DOHH2 (cell line): ENCODE measurements at regions not wholly inside any gene's neighbourhood (a gene's known extent, or its start where the extent isn't known, plus 50 kb on each side); places are given as distances from the start of the nearest gene placed in this dataset.

Experiments
- H3F3A ChIP-seq: fragments of 200-600 bp; sonication (generic), shearing (Covaris generic); 2 replicates; pipeline ENCODE4 v1.6.0; 2016; ENCODE audit warnings: antibody characterized with exemption, mild to moderate bottlenecking; ENCODE audit not compliant: control insufficient read depth, insufficient read depth
- H3K27ac ChIP-seq: fragments of 200-600 bp; sonication (generic); 2 replicates; pipeline ENCODE4 v1.5.1; 2014; ENCODE audit warnings: low read depth, mild to moderate bottlenecking, low read length, moderate library complexity
- H3K27me3 ChIP-seq: fragments of 200-600 bp; sonication (generic); 2 replicates; pipeline ENCODE4 v1.6.1; 2014; ENCODE audit warnings: mild to moderate bottlenecking, low read length, mixed read lengths; ENCODE audit not compliant: control insufficient read depth
- H3K36me3 ChIP-seq: fragments of 200-600 bp; sonication (generic); 2 replicates; pipeline ENCODE4 v1.6.1; 2014; ENCODE audit warnings: mild to moderate bottlenecking, low read length, moderate library complexity, mixed read lengths; ENCODE audit not compliant: control insufficient read depth
- H3K4me1 ChIP-seq: fragments of 200-600 bp; sonication (generic); 2 replicates; pipeline ENCODE4 v1.6.1; 2014; ENCODE audit warnings: mild to moderate bottlenecking, low read length, mixed read lengths; ENCODE audit not compliant: control insufficient read depth
- H3K4me2 ChIP-seq: fragments of 200-600 bp; sonication (generic); 2 replicates; pipeline ENCODE4 v1.6.0; 2014; ENCODE audit warnings: mild to moderate bottlenecking, low read length, moderate library complexity
- H3K4me3 ChIP-seq: fragments of 200-600 bp; sonication (generic); 2 replicates; pipeline ENCODE4 v1.5.1; 2014; ENCODE audit warnings: mild to moderate bottlenecking, low read length, mixed read lengths
- H3K79me2 ChIP-seq: fragments of 200-600 bp; sonication (generic); 2 replicates; pipeline ENCODE4 v1.6.1; 2014; ENCODE audit warnings: mild to moderate bottlenecking, low read length, mixed read lengths; ENCODE audit not compliant: control insufficient read depth
- H3K9me2 ChIP-seq: fragments of 200-600 bp; sonication (generic); replicated peaks from 2 replicates; pipeline ENCODE4 v1.6.1; 2014; ENCODE audit warnings: mild to moderate bottlenecking, low read length, mixed read lengths; ENCODE audit not compliant: control insufficient read depth
- H3K9me3 ChIP-seq: fragments of 200-600 bp; sonication (generic); 2 replicates; pipeline ENCODE4 v1.6.1; 2014; ENCODE audit warnings: antibody characterized with exemption, low read length, mixed read lengths; ENCODE audit not compliant: control insufficient read depth, insufficient read depth
- H4K20me1 ChIP-seq: fragments of 200-600 bp; sonication (generic); 2 replicates; pipeline ENCODE4 v1.6.0; 2014; ENCODE audit warnings: low read depth, mild to moderate bottlenecking, antibody characterized with exemption, low read length, moderate library complexity; ENCODE audit not compliant: control insufficient read depth, insufficient read depth
- EZH2phosphoT487 ChIP-seq: fragments of 200-600 bp; sonication (generic); IDR thresholded peaks from 2 replicates; pipeline ENCODE4 v1.6.1; 2017; ENCODE audit warnings: borderline replicate concordance, mild to moderate bottlenecking, antibody characterized with exemption, low read length, moderate library complexity, mixed read lengths
- TF ChIP-seq, protein P1 (sequence below): fragments of 200-600 bp; sonication (generic); IDR thresholded peaks from one replicate; pipeline ENCODE4 v1.5.1; 2014; ENCODE audit warnings: antibody characterized with exemption, mild to moderate bottlenecking, low read depth, low read length; ENCODE audit not compliant: poor library complexity, severe bottlenecking

DNA sequence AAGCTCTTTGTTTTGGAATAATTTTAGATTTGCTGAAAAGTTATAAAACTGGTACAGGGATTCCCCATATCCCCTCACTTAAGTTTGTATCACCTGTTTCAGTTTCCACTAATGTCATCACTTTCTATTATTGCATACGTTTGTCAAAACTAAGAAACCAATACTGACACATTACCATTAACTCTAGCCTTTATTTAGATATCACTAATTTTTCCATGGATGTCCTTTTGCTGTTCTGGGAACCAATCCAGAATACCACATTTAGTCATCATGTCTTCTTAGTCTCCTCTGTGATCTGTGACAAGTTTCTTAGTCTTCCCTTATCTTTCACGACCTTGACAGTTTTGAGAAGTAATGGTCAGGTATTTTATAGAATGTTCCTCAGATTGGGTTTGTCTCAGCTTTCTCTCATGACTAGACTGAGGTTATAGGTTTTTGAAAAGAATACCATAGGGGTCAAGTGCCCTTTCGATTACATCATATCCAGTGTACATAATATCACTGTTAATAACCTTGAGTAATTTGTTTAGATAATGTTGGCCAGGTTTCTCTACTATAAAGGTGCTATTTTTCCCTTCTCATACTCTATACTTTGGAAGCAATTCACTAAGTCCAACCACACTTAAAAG lies 51.9 kb upstream of the NMUR2 start:
- no peaks in the 10 kb centered on the region for H3K36me3 ChIP-seq
- no peaks in the 10 kb centered on the region for H3K9me2 ChIP-seq
- no peak overlapping the region for H3K4me3 ChIP-seq
- no peaks in the 10 kb centered on the region for H3F3A ChIP-seq
- H3K27me3 ChIP-seq = 0 out of 2 replicates have a peak, but pooled peaks cover 3% of the 10 kb centered on the region
- H3K4me2 ChIP-seq = no peak overlapping the region
- no peaks in the 10 kb centered on the region for H3K9me3 ChIP-seq
- no peaks in the 10 kb centered on the region for H3K79me2 ChIP-seq
- no peaks in the 10 kb centered on the region for H4K20me1 ChIP-seq
- H3K27ac ChIP-seq = no peak overlapping the region
- H3K4me1 ChIP-seq = no peaks in the 10 kb centered on the region
- no peak for TF ChIP-seq EZH2phosphoT487
- TF ChIP-seq, protein P1, sequence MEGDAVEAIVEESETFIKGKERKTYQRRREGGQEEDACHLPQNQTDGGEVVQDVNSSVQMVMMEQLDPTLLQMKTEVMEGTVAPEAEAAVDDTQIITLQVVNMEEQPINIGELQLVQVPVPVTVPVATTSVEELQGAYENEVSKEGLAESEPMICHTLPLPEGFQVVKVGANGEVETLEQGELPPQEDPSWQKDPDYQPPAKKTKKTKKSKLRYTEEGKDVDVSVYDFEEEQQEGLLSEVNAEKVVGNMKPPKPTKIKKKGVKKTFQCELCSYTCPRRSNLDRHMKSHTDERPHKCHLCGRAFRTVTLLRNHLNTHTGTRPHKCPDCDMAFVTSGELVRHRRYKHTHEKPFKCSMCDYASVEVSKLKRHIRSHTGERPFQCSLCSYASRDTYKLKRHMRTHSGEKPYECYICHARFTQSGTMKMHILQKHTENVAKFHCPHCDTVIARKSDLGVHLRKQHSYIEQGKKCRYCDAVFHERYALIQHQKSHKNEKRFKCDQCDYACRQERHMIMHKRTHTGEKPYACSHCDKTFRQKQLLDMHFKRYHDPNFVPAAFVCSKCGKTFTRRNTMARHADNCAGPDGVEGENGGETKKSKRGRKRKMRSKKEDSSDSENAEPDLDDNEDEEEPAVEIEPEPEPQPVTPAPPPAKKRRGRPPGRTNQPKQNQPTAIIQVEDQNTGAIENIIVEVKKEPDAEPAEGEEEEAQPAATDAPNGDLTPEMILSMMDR = no peak

DNA sequence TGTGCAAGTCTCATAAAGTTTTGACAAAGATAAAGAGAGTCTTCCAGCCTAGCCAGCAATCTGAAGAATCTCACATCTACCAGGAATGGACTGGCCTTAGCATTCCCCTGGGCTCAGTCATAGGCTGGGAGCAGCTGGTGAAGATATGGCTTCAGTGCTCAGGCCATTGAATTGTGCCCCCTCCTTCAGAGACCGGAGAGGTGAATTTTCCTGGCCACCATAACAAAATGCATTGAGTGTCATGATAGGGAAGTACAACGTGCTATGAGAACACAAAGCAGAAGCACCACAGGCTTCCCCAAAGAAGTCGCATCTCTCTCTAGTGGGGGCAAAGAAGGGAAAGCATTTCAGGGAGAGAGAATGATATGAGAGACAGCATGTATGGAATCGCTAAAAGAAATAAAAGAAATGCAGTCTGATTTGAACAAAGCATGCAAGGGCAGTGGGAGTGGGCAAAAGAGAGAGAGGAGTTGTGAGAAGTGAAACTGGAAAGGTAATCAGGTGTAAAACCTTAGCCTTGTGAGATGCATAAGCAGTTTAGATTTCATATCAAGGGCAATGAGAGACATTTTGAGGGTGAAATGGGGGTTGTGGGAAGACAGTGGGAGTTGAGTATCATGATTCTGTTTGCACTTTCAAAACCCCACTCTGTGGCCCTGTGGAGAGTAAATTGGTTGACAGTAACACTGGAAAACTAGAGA lies 57.1 kb upstream of the NMUR2 start:
- H3K9me2 ChIP-seq = no peaks in the 10 kb centered on the region
- no peaks in the 10 kb centered on the region for H3K36me3 ChIP-seq
- no peaks in the 10 kb centered on the region for H3K4me1 ChIP-seq
- H4K20me1 ChIP-seq = no peaks in the 10 kb centered on the region
- TF ChIP-seq EZH2phosphoT487 = no peak
- TF ChIP-seq, protein P1 = no peak
- no peaks in the 10 kb centered on the region for H3K79me2 ChIP-seq
- no peaks in the 10 kb centered on the region for H3F3A ChIP-seq
- H3K9me3 ChIP-seq = no peaks in the 10 kb centered on the region
- no peak overlapping the region for H3K4me3 ChIP-seq
- H3K4me2 ChIP-seq = no peak overlapping the region
- H3K27me3 ChIP-seq = 0 out of 2 replicates have a peak, but pooled peaks cover 6% of the 10 kb centered on the region
- no peak overlapping the region for H3K27ac ChIP-seq

DNA sequence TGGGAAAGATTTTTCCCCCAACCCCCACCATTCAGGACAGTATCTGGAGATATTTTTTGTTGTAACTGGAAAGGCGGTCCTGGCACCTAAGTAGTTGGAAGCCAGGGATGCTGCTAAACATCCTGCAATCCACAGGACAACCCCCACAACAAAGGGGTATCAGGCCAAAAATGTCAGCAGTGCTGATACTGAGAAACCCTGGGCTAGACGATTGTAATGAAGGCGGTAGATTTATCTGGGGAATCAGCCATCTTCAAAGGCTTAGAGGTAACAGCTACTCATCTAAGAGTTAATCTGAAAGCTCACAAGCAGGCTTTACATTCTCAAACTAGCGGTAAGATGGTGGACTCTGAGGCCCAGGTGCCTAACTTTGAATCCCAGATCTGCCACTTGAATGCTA lies 59.0 kb upstream of the NMUR2 start:
- H3K4me2 ChIP-seq = no peak overlapping the region
- no peaks in the 10 kb centered on the region for H4K20me1 ChIP-seq
- no peaks in the 10 kb centered on the region for H3K36me3 ChIP-seq
- H3K9me3 ChIP-seq = no peaks in the 10 kb centered on the region
- no peaks in the 10 kb centered on the region for H3K9me2 ChIP-seq
- 0 out of 2 replicates have a peak, but pooled peaks cover 6% of the 10 kb centered on the region for H3K27me3 ChIP-seq
- no peak overlapping the region for H3K27ac ChIP-seq
- no peaks in the 10 kb centered on the region for H3K79me2 ChIP-seq
- H3F3A ChIP-seq = no peaks in the 10 kb centered on the region
- no peaks in the 10 kb centered on the region for H3K4me1 ChIP-seq
- H3K4me3 ChIP-seq = no peak overlapping the region
- TF ChIP-seq, protein P1 = no peak
- TF ChIP-seq EZH2phosphoT487 = no peak
